Peyer's patch (tissue), 4 donors: ENCODE measurements at regions not wholly inside any gene's neighbourhood (a gene's known extent, or its start where the extent isn't known, plus 50 kb on each side); places are given as distances from the start of the nearest gene placed in this dataset.

Source experiments
- POLR2A ChIP-seq, 2 donors: fragments of 450-650 bp; IDR thresholded peaks; one replicate each; pipeline ENCODE4 v1.5.1; 2017; ENCODE audit warnings: antibody characterized with exemption in 2 of 2, mild to moderate bottlenecking in 2 of 2, moderate library complexity in 2 of 2
- TF ChIP-seq, protein P1 (sequence below), 6 experiments: fragments of 450-650 bp in 4 of 6; fragments of 200-600 bp in 2 of 6; sonication (generic) in 1 of 6; IDR thresholded peaks; one replicate each; pipeline ENCODE4 v1.5.1; 2017 to 2019; ENCODE audit warnings: antibody characterized with exemption in 6 of 6, mild to moderate bottlenecking in 3 of 6, moderate library complexity in 1 of 6

DNA sequence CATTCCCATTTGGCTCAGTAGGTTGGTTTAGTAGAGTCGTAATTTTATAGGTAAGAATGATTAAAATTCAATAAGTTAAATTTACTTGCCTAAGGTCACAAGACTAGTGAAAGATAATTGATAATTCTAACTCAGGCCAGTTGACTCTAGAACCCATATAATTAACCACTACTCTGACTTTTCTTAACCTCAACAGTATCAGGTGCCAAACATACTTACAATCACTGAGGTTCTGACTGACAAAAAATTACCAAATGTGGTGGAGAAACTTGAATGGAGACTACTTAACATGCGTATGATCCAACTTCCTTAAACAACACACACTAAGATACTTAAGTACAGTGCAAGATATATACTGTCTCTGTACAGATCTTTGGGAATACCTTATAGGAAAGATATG, 667.3 kb upstream of the SORCS1 start:
- no peak for TF ChIP-seq POLR2A (IDR thresholded peaks at IDR 0.05)
- TF ChIP-seq, protein P1, sequence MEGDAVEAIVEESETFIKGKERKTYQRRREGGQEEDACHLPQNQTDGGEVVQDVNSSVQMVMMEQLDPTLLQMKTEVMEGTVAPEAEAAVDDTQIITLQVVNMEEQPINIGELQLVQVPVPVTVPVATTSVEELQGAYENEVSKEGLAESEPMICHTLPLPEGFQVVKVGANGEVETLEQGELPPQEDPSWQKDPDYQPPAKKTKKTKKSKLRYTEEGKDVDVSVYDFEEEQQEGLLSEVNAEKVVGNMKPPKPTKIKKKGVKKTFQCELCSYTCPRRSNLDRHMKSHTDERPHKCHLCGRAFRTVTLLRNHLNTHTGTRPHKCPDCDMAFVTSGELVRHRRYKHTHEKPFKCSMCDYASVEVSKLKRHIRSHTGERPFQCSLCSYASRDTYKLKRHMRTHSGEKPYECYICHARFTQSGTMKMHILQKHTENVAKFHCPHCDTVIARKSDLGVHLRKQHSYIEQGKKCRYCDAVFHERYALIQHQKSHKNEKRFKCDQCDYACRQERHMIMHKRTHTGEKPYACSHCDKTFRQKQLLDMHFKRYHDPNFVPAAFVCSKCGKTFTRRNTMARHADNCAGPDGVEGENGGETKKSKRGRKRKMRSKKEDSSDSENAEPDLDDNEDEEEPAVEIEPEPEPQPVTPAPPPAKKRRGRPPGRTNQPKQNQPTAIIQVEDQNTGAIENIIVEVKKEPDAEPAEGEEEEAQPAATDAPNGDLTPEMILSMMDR (IDR thresholded peaks at IDR 0.05), result no peak
